GM12874 (cell line): ENCODE measurements at regions not wholly inside any gene's neighbourhood (a gene's known extent, or its start where the extent isn't known, plus 50 kb on each side); places are given as distances from the start of the nearest gene placed in this dataset.

Experiments used
- CTCF ChIP-seq: IDR thresholded peaks from 2 replicates; pipeline ENCODE4 v1.5.1; 2011; ENCODE audit warnings: low read depth, mild to moderate bottlenecking, control low read depth, low read length, moderate library complexity; ENCODE audit not compliant: insufficient read depth

- TF ChIP-seq CTCF, result no peak
Observed at GRCh38 chr2:80889009-80889408, 584.5 kb upstream of the LRRTM1 start.

GRCh38 chr2:80887841-80888378 lies 583.4 kb upstream of the LRRTM1 start:
- no peak for TF ChIP-seq CTCF

- no peak for TF ChIP-seq CTCF
Observed at GRCh38 chr2:80874374-80874773, 569.8 kb upstream of the LRRTM1 start.

- TF ChIP-seq CTCF, result no peak
Observed at GRCh38 chr2:80869858-80870438, 565.4 kb upstream of the LRRTM1 start.

GRCh38 chr2:80863147-80863714 lies 558.7 kb upstream of the LRRTM1 start:
- TF ChIP-seq CTCF, result no peak

- no peak for TF ChIP-seq CTCF
Observed at GRCh38 chr2:80858965-80859364, 554.4 kb upstream of the LRRTM1 start.

- TF ChIP-seq CTCF, result no peak
Observed at GRCh38 chr2:80856227-80856626, 551.7 kb upstream of the LRRTM1 start.
